ENCODE measurements at regions not wholly inside any gene's neighbourhood (a gene's known extent, or its start where the extent isn't known, plus 50 kb on each side); places are given as distances from the start of the nearest gene placed in this dataset.
"Not testable (repeated sequence)": the region's sequence is repeated elsewhere in the genome, so short reads cannot be mapped to it uniquely, and the experiment has no call there.

- TF ChIP-seq CTCF (conservative IDR thresholded peaks at IDR 0.05; ENCODE audit: low read length); EZH2phosphoT487 (IDR thresholded peaks at IDR 0.05; ENCODE audit: borderline replicate concordance, low read depth, low read length): not testable (repeated sequence)
Observed at GRCh38 chr16:33990488-33990887, 531.1 kb downstream of the TP53TG3F start.

Data from OCI-LY7 (cell line).